GM12878 (cell line): ENCODE measurements at regions not wholly inside any gene's neighbourhood (a gene's known extent, or its start where the extent isn't known, plus 50 kb on each side); places are given as distances from the start of the nearest gene placed in this dataset.

Experiments
- ATAC-seq: fragments of 200-7000 bp; cut with Tn5 transposase; 3 replicates; pipeline ENCODE4 v1.9.1; 2020; ENCODE audit warnings: mild to moderate bottlenecking, moderate library complexity
- BruUV-seq: library from RNA; stranded (reverse); fragments of 400-500 nt; replicated peaks from 2 replicates; lab custom pipeline; 2021; lab: Mats Ljungman, UMichigan
- CTCF ChIA-PET: fragments of 300-600 bp; sonication (Branson Sonifier 250); formaldehyde crosslinking; extraction: SDS; loops from one replicate; lab custom pipeline; 2021; ENCODE audit warnings: inconsistent platforms; lab: Yijun Ruan, JAX
- POLR2A ChIA-PET: fragments of 350-600 bp; formaldehyde crosslinking; extraction: SDS; loops from one replicate; lab custom pipeline; 2021; ENCODE audit warnings: inconsistent platforms; lab: Charles Lee
- RAD21 ChIA-PET: fragments of 300-600 bp; sonication (Branson Sonifier 250); formaldehyde crosslinking; loops from one replicate; lab custom pipeline; 2023; ENCODE audit warnings: antibody characterized with exemption; ENCODE audit not compliant: unreplicated experiment; lab: Charles Lee
- SMC1A ChIA-PET: fragments of 300-600 bp; sonication (Branson Sonifier 250); formaldehyde crosslinking; loops from one replicate; lab custom pipeline; 2023; ENCODE audit not compliant: unreplicated experiment, uncharacterized antibody; lab: Charles Lee
- DNase-seq: peaks from one replicate; pipeline ENCODE4 v3.0.0-alpha.2; 2011; ENCODE audit warnings: low read depth, low spot score
- FAIRE-seq: peaks from 3 replicates; lab custom pipeline; 2011; peaks lifted over from hg19 to GRCh38; lab: Jason Lieb, UNC
- H2AFZ ChIP-seq: 2 replicates; pipeline ENCODE4 v1.6.0; 2011; ENCODE audit warnings: low read depth, low read length, control low read depth; ENCODE audit not compliant: control insufficient read depth
- H3K27ac ChIP-seq: 2 replicates; pipeline ENCODE4 v1.5.1; 2011; ENCODE audit warnings: control low read depth; ENCODE audit not compliant: control insufficient read depth, insufficient read depth
- H3K27me3 ChIP-seq, 2 experiments: replicated peaks in 1 of 2; 2 replicates each; pipeline versions ENCODE4 v1.6.0 to v1.6.1; 2011; ENCODE audit warnings: low read length in 1 of 2; ENCODE audit not compliant: control insufficient read depth in 2 of 2, insufficient read depth in 2 of 2
- H3K36me3 ChIP-seq, 2 experiments: 2 replicates each; pipeline ENCODE4 v1.5.1; 2011; ENCODE audit warnings: low read length in 1 of 2; ENCODE audit not compliant: control insufficient read depth in 2 of 2, insufficient read depth in 2 of 2
- H3K4me1 ChIP-seq: 2 replicates; pipeline ENCODE4 v1.6.1; 2011; ENCODE audit warnings: mild to moderate bottlenecking, low read length, moderate library complexity, mixed read lengths; ENCODE audit not compliant: control insufficient read depth, insufficient read depth
- H3K4me2 ChIP-seq: 2 replicates; pipeline ENCODE4 v1.6.0; 2011; ENCODE audit warnings: control low read depth; ENCODE audit not compliant: control insufficient read depth, insufficient read depth
- H3K4me3 ChIP-seq: fragments of 200-600 bp; sonication (generic); 2 replicates; pipeline ENCODE4 v1.5.1; 2016
- H3K79me2 ChIP-seq: 2 replicates; pipeline ENCODE4 v1.6.0; 2011; ENCODE audit warnings: low read length; ENCODE audit not compliant: control insufficient read depth, insufficient read depth
- H3K9ac ChIP-seq: 2 replicates; pipeline ENCODE4 v1.8.0; 2011; ENCODE audit warnings: low read length, control low read depth, mixed read lengths; ENCODE audit not compliant: control insufficient read depth, insufficient read depth
- H3K9me3 ChIP-seq: replicated peaks from 3 replicates; pipeline ENCODE4 v1.5.1; 2011; ENCODE audit warnings: mild to moderate bottlenecking, low read length; ENCODE audit not compliant: control insufficient read depth, insufficient read depth
- H4K20me1 ChIP-seq: 2 replicates; pipeline ENCODE4 v1.6.0; 2011; ENCODE audit not compliant: control insufficient read depth, insufficient read depth
- MXI1 ChIP-seq: fragments of 150-350 bp; IDR thresholded peaks from 2 replicates; pipeline ENCODE4 v1.6.1; 2011; ENCODE audit warnings: low read depth, mild to moderate bottlenecking, inconsistent platforms, low read length, improper control_type of control experiment
- RUNX3 ChIP-seq: IDR thresholded peaks from 2 replicates; pipeline ENCODE4 v1.6.1; 2012; ENCODE audit warnings: low read length, inconsistent platforms
- SUZ12 ChIP-seq: fragments of 200-600 bp; sonication (generic); IDR thresholded peaks from one replicate; pipeline ENCODE4 v1.6.1; 2018; ENCODE audit warnings: antibody characterized with exemption, mild to moderate bottlenecking; ENCODE audit not compliant: unreplicated experiment
- WGBS: methylation state at CpG from one replicate; pipeline ENCODE4 v1.1.6; 2016; ENCODE audit warnings: low lambda C conversion rate; ENCODE audit not compliant: insufficient replicate concordance, insufficient coverage; ENCODE audit errors: missing lambda C conversion rate; 5-methylcytosine and 5-hydroxymethylcytosine counted together
- in situ Hi-C: fragments of 300-500 bp; cut with MboI; formaldehyde crosslinking; loops from 9 replicates; pipeline ENCODE4 v1.14.3; 2018; ENCODE audit warnings: mixed read lengths
- intact Hi-C: fragments of 100-400 bp; cut with micrococcal nuclease; formaldehyde crosslinking; loops from one replicate; pipeline ENCODE4 v1.14.2; 2022; ENCODE audit not compliant: unreplicated experiment
- TF ChIP-seq, protein P1 (sequence below): IDR thresholded peaks from 2 replicates; pipeline ENCODE4 v1.6.1; 2012; ENCODE audit warnings: improper control_type of control experiment, low read depth, low read length; ENCODE audit not compliant: insufficient replicate concordance
- TF ChIP-seq, protein P2 (sequence below): fragments of 450-650 bp; formaldehyde crosslinking; IDR thresholded peaks from 2 replicates; pipeline ENCODE4 v1.5.0; 2022; ENCODE audit warnings: mild to moderate bottlenecking, missing genetic modification characterization
- TF ChIP-seq, protein P3 (sequence below): fragments of 450-650 bp; IDR thresholded peaks from 2 replicates; pipeline ENCODE4 v1.6.1; 2016; ENCODE audit warnings: mild to moderate bottlenecking, moderate library complexity, borderline replicate concordance

DNA sequence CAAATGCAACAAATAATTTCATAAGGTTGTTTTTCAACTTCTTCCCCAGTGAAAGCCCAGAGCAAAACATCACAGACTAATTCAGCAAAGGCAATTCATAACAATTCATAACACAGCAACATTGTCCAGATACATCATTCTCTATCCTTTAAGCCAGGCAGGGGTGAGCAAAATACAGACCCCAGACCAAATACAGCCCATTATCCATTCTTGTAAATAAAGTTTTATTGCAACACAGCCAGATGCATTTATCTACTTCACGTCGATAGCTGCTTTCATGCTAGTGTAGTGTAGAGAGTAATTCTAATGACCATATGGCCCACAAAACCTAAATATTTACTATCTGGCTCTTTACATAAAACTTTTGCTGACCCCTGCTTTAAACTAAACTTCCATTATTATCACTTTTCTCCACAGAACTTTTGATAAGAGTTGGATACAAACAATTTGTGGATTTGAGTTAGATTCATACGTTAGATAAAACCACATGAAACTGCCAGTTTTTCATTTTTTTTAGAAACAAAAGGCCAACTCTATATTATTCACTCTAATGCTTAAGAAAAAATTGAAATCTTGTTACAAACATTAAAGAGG is 174.4 kb downstream of the DUSP6 start (continued):
- no peak for TF ChIP-seq RUNX3
- no peak for TF ChIP-seq SUZ12
- TF ChIP-seq, all 136 proteins: peak for 0

DNA sequence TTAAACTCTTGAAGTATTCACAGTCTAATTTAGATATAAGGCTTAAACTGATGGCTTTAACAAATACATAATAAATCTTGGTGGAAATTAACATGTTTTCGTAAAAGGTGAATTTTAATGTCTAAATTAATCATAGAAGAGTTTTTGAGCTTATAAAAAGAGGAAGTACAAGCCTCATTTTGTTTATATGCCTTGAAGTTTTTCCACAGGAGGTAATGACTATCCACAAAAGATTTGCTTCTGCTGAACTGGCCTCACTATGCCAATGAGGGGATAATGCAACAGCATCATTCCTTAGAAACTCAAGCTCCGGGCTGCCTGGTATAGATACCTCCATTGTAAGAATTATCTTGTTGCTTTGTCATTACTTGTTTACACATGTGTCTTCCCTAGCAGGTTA is 175.6 kb downstream of the DUSP6 start:
- Histone ChIP-seq H3K27me3 (no peaks in the 10 kb centered on the region), H3K9ac (no peak overlapping the region), H3K4me2 (no peak overlapping the region), H3K79me2 (no peaks in the 10 kb centered on the region), H3K36me3 (no peaks in the 10 kb centered on the region), H3K4me1 (no peaks in the 10 kb centered on the region), H3K27ac (no peak overlapping the region), H3K9me3 (no peaks in the 10 kb centered on the region), H2AFZ (no peak overlapping the region), H3K4me3 (no peak overlapping the region), H4K20me1 (no peaks in the 10 kb centered on the region)
- 0% methylated on average over 2 of the region's 2 CpGs for WGBS
- ChIA-PET RAD21 (no interaction called here), POLR2A (interaction anchor here (0.6 kb wide), 1 partner anchor 24 kb away, joined by 3 read pairs; no protein-coding TSS in a partner anchor), CTCF (no interaction called here), SMC1A (interaction anchor here (1.2 kb wide), 1 partner anchor 9 kb away, joined by 3 read pairs; no protein-coding TSS in a partner anchor)
- TF ChIP-seq, protein P1, sequence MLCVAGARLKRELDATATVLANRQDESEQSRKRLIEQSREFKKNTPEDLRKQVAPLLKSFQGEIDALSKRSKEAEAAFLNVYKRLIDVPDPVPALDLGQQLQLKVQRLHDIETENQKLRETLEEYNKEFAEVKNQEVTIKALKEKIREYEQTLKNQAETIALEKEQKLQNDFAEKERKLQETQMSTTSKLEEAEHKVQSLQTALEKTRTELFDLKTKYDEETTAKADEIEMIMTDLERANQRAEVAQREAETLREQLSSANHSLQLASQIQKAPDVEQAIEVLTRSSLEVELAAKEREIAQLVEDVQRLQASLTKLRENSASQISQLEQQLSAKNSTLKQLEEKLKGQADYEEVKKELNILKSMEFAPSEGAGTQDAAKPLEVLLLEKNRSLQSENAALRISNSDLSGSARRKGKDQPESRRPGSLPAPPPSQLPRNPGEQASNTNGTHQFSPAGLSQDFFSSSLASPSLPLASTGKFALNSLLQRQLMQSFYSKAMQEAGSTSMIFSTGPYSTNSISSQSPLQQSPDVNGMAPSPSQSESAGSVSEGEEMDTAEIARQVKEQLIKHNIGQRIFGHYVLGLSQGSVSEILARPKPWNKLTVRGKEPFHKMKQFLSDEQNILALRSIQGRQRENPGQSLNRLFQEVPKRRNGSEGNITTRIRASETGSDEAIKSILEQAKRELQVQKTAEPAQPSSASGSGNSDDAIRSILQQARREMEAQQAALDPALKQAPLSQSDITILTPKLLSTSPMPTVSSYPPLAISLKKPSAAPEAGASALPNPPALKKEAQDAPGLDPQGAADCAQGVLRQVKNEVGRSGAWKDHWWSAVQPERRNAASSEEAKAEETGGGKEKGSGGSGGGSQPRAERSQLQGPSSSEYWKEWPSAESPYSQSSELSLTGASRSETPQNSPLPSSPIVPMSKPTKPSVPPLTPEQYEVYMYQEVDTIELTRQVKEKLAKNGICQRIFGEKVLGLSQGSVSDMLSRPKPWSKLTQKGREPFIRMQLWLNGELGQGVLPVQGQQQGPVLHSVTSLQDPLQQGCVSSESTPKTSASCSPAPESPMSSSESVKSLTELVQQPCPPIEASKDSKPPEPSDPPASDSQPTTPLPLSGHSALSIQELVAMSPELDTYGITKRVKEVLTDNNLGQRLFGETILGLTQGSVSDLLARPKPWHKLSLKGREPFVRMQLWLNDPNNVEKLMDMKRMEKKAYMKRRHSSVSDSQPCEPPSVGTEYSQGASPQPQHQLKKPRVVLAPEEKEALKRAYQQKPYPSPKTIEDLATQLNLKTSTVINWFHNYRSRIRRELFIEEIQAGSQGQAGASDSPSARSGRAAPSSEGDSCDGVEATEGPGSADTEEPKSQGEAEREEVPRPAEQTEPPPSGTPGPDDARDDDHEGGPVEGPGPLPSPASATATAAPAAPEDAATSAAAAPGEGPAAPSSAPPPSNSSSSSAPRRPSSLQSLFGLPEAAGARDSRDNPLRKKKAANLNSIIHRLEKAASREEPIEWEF: no peak
- TF ChIP-seq, protein P2, sequence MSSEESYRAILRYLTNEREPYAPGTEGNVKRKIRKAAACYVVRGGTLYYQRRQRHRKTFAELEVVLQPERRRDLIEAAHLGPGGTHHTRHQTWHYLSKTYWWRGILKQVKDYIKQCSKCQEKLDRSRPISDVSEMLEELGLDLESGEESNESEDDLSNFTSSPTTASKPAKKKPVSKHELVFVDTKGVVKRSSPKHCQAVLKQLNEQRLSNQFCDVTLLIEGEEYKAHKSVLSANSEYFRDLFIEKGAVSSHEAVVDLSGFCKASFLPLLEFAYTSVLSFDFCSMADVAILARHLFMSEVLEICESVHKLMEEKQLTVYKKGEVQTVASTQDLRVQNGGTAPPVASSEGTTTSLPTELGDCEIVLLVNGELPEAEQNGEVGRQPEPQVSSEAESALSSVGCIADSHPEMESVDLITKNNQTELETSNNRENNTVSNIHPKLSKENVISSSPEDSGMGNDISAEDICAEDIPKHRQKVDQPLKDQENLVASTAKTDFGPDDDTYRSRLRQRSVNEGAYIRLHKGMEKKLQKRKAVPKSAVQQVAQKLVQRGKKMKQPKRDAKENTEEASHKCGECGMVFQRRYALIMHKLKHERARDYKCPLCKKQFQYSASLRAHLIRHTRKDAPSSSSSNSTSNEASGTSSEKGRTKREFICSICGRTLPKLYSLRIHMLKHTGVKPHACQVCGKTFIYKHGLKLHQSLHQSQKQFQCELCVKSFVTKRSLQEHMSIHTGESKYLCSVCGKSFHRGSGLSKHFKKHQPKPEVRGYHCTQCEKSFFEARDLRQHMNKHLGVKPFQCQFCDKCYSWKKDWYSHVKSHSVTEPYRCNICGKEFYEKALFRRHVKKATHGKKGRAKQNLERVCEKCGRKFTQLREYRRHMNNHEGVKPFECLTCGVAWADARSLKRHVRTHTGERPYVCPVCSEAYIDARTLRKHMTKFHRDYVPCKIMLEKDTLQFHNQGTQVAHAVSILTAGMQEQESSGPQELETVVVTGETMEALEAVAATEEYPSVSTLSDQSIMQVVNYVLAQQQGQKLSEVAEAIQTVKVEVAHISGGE (CRISPR knock-in tag): no peak
- no peak for TF ChIP-seq MXI1
- TF ChIP-seq, protein P3, sequence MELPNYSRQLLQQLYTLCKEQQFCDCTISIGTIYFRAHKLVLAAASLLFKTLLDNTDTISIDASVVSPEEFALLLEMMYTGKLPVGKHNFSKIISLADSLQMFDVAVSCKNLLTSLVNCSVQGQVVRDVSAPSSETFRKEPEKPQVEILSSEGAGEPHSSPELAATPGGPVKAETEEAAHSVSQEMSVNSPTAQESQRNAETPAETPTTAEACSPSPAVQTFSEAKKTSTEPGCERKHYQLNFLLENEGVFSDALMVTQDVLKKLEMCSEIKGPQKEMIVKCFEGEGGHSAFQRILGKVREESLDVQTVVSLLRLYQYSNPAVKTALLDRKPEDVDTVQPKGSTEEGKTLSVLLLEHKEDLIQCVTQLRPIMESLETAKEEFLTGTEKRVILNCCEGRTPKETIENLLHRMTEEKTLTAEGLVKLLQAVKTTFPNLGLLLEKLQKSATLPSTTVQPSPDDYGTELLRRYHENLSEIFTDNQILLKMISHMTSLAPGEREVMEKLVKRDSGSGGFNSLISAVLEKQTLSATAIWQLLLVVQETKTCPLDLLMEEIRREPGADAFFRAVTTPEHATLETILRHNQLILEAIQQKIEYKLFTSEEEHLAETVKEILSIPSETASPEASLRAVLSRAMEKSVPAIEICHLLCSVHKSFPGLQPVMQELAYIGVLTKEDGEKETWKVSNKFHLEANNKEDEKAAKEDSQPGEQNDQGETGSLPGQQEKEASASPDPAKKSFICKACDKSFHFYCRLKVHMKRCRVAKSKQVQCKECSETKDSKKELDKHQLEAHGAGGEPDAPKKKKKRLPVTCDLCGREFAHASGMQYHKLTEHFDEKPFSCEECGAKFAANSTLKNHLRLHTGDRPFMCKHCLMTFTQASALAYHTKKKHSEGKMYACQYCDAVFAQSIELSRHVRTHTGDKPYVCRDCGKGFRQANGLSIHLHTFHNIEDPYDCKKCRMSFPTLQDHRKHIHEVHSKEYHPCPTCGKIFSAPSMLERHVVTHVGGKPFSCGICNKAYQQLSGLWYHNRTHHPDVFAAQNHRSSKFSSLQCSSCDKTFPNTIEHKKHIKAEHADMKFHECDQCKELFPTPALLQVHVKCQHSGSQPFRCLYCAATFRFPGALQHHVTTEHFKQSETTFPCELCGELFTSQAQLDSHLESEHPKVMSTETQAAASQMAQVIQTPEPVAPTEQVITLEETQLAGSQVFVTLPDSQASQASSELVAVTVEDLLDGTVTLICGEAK: no peak
- ATAC-seq: no peak
- in situ Hi-C loops: no loop called here
- FAIRE-seq: no peak
- intact Hi-C loops: no loop called here
- DNase-seq: no peak
- no TSS peak for BruUV-seq
